ENCODE measurements at regions not wholly inside any gene's neighbourhood (a gene's known extent, or its start where the extent isn't known, plus 50 kb on each side); places are given as distances from the start of the nearest gene placed in this dataset.
"Not testable (repeated sequence)": the region's sequence is repeated elsewhere in the genome, so short reads cannot be mapped to it uniquely, and the experiment has no call there.

- DNase-seq = no peak
Measured at GRCh38 chr5:145562931-145563330, 272.2 kb downstream of the PRELID2 start.

DNA sequence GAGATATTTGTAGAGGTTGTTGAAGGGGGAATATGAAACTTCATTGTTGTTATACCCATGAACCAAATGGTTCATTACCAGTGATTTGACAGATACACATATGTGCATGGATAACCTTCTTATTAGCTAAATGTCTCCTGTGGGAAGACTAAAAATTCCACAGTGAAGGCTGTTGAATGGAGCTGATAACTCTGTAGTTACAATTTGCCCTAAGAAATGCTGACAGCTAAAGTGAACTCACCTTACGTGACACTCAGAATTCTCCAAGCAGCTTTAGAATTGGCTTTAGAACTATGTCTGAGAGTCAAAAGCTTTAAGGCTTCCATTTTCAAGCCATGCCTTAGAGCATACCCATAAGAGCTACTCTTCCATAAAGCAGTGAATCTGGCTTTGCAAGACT, 276.9 kb downstream of the PRELID2 start:
- no peak for DNase-seq

- DNase-seq = no peak
Measured at GRCh38 chr5:145557345-145557744, 277.8 kb downstream of the PRELID2 start.

- no peak for DNase-seq
Measured at GRCh38 chr5:145554399-145554798, 280.7 kb downstream of the PRELID2 start.

DNA sequence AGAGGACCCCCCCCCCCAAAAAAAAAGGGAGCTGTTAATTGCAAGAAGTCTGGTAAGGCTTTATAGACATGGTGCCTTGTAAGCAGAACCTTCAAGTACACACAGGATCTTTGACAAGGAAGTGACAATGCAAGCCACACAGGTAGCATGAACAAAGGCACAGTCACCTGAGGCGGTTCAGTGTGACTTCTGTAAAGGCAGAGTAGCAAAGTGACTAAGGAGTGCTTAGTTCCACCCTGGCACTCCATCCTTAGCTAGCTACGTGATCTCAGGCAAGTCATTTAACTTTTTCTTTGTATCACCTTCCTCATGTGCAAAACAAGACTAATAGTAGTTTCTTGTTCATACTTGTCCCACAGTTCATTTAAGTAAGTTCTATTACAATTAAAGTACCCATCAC, 282.0 kb downstream of the PRELID2 start:
- no peak for DNase-seq

DNA sequence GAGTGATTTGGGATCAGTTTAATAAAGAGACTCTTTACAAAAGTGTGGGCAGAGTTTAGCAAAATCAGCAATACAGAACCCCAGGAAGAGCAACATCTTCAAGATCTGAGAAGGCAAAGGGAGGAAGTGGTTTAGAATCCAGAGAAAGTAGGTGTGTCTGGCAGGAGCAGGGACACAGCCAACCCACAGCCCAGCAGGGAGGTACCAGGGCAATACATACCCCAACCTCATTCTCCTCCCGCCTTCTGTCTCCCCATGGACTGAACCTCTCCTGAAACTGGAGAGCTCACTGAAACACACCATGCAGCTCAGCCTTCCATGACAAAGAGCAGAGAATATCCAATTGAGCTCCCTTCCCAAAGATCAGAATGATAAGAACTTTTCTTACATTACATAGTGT, 283.4 kb downstream of the PRELID2 start:
- DNase-seq = no peak

GRCh38 chr5:145548097-145548496, 287.0 kb downstream of the PRELID2 start:
- DNase-seq = no peak

DNA sequence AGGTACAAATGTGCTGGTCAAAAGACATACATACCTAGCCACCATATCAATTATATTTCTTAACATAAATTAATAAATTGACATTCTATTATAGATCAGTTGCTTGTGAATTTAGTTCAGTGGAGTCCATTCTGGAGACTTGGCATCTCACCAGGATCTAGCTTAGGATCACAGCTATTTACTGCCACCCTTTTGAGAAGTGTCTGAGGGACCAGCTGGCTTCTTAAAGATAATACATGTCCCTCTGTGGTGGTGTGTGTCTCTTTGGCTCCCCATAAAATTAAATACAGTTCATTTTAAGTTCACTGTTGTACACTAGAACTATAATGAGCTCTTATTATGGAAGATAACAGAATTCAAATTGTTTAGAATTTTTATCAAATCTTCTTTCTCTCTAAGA, 290.7 kb downstream of the PRELID2 start:
- DNase-seq = no peak

- DNase-seq = no peak
Measured at GRCh38 chr5:145543968-145544367, 291.2 kb downstream of the PRELID2 start.

DNA sequence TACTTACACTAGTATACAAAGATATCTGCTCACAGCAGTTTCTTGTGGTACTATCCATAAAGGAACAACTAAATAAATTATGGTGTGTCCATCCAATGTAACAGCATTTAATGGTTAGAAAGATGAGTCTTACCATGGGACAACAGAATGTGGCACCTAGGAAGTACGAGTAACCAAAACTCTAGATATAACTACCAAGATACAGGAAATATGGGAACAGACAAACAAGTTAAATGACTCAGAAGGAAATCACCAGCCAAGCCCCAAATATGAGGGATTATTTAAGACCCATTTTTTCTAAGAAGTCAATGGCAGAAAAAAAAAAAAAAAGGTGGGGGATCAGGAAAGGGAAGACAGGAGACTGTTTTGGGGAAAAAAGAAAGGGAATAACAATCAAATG, 294.8 kb downstream of the PRELID2 start:
- no peak for DNase-seq

DNA sequence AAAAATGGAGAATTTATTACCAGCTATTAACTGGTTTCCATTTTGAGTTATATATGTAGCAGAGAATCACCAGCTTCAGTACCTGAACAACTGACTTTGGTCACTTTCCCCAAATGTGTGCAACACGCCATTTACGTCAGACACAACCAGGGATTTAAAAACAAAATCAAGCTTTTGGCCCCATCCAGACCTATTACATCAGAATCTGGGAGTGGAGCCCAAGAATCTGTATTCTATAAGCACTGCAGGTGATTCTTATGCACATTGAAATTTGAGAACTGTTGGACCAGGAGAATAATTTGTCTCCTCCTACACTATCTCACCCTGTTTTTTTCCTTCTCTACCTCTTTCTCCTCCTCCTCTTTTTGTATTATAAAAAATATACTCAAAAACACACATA, 295.9 kb downstream of the PRELID2 start:
- no peak for DNase-seq

GRCh38 chr5:145536133-145536532, 299.0 kb downstream of the PRELID2 start:
- no peak for DNase-seq

GRCh38 chr5:145531038-145531734, 304.0 kb downstream of the PRELID2 start:
- DNase-seq = no peak

- DNase-seq = no peak
Measured at GRCh38 chr5:145521523-145521922, 313.6 kb downstream of the PRELID2 start.

GRCh38 chr5:145521066-145521465, 314.1 kb downstream of the PRELID2 start:
- DNase-seq = no peak

DNA sequence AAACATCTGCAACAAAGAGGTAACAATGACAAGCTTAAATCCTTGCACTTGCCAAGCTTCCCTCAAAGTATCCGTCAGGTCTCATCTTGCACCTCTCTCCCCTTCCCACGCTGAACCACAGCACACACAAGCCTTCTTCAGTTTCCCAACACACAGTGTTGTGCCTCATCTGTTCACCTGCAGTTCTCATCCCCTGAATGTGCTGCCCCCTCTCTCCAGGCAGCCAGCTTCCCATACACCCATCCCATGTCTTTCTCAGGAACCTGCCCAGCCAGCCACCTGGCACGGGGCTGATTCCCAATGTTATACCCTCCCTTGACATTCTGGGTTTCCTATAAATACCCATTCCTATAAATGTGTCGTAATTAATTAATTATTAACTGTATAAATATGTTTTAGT, 314.8 kb downstream of the PRELID2 start:
- DNase-seq = no peak

DNA sequence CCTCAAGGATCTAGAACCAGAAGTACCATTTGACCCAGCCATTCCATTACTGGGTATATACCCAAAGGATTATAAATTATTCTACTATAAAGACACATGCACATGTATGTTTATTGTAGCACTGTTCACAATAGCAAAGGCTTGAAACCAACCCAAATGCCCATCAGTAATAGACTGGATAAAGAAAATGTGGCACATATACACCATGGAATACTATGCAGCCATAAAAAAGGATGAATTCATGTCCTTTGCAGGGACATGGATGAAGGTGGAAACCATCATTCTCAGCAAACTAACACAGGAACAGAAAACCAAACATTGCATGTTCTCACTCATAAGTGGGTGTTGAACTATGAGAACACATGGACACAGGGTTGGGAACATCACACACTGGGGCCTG, 317.6 kb downstream of the PRELID2 start:
- DNase-seq = not testable (repeated sequence)

- DNase-seq = no peak
Measured at GRCh38 chr5:145511351-145511750, 323.8 kb downstream of the PRELID2 start.

DNA sequence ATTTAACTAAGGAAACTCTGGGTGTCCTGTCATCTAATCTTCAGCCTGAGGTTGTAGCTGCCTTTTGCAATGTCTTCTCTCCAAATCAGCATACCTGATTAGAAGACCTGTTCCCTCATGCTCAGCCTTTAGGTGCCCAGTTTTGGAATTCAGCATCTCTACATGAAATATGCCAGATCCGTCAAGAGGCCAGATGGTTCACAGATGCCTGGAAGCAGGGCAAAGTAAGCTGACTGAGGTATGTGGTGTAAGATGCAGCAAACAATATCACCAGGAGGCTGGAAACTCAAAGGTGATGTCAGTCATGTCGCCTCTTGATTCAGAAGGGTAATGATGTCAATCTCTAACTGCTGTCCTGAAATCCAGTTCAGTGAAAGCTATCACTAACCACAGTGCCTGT, 324.4 kb downstream of the PRELID2 start:
- DNase-seq = no peak

GRCh38 chr5:145510324-145510723, 324.8 kb downstream of the PRELID2 start:
- no peak for DNase-seq

GRCh38 chr5:145509336-145510136, 325.6 kb downstream of the PRELID2 start:
- DNase-seq = no peak

- no peak for DNase-seq
Measured at GRCh38 chr5:145506185-145506850, 328.8 kb downstream of the PRELID2 start.

- no peak for DNase-seq
Measured at GRCh38 chr5:145502906-145503305, 332.2 kb downstream of the PRELID2 start.

GRCh38 chr5:145500710-145501109, 334.4 kb downstream of the PRELID2 start:
- DNase-seq = no peak
